Midbrain (tissue), 1 donor: ENCODE measurements at regions not wholly inside any gene's neighbourhood (a gene's known extent, or its start where the extent isn't known, plus 50 kb on each side); places are given as distances from the start of the nearest gene placed in this dataset.
"Not testable (repeated sequence)": the region's sequence is repeated elsewhere in the genome, so short reads cannot be mapped to it uniquely, and the experiment has no call there.

Experiments
- DNase-seq: peaks from one replicate; lab custom pipeline; 2025; lab: John Stamatoyannopoulos, UW

- no peak for DNase-seq
Observed at GRCh38 chr3:192039593-192039992, 578.6 kb downstream of the PYDC2 start.

DNA sequence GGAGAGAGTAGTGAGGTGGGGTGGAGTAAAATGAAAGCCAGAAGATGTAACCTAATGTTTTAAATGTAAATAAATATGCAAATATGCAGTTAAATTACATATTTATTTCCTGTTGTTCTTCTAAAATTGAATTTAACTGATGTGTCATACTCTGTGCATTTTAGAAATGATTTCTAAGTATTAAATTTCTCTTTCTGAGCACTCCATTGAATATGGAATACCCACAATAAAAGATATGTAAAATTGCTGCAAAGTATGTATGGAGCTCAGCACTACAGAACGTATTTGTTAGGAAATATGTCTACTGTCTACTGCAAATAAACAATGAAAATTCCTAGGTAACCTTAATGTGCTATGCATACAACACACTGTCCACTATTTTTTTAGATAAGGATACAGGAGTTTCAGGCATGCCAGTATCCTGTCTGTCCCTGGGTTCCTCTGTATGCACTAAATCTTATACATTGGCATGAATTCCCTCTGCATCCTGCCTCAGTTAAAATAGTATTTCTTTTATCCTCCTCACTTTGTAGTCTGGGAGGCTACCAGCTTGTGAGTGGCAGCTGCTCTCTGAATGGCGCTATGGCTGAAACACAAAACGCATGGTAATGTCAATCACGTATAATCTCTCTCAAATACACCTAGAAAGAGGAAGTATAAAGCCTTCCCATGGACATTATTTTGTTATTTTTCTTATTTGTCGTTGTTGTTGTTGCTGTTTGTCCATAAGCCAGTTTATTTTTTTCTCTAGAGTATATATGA is 579.5 kb downstream of the PYDC2 start:
- no peak for DNase-seq

DNA sequence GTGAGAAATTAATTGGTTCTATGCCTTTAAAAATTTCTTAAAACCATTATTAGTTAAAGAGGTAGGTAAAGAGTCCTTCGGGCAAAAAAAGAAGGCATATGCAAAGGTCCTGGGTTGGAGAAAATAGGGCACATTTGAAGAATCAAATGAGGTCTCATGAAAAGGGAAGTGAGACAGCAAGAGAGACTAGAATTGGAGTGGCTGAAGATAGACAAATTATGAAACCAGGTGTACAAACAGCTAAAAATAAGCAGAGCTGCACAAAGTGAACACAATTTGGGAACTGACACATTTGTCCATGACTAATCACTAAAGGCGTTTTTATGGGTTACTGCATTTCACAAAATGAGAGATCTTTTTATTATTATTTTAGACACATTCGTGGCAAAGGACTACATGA is 581.2 kb downstream of the PYDC2 start:
- DNase-seq: no peak

- DNase-seq: no peak
Observed at GRCh38 chr3:192054881-192055280, 593.9 kb downstream of the PYDC2 start.

DNA sequence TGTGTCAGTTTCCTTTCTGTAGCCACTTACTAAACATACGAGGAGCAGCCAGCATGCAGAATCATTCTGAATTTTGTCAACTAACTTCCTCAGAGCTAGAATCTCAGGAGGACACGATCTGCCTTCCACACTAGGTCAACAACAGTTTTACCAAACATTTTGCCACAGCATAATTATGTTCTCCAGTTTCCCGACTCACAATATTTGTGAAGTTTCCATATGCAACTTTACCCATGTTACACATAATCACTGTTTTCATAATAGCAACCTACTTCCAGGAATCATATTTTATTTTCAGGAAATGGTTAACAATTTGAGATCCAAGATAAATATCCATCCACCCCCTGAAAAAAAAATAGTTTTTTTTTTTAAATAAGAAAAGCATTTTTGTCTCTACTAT is 595.0 kb downstream of the PYDC2 start:
- DNase-seq: no peak

DNA sequence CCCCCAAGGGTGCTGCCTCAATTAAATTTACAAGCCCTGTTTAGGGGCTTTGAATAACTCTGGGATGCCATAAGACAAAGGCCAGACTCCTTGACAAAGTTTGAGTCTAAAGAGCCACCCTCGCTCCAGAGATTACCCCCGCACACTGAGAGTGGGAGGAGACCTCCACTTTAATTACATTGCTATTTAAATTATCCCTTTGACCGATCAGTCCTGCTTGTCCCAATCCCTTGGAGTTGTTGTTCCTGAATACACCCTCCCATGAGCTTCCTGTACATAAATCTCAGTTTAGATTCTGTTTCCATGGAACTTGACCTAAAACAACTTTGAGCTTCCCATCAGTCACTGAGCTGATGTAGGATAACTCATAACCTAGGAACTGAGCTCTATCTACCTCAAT is 596.3 kb downstream of the PYDC2 start:
- DNase-seq: no peak

- DNase-seq: no peak
Observed at GRCh38 chr3:192060160-192060781, 599.3 kb downstream of the PYDC2 start.

- DNase-seq: no peak
Observed at GRCh38 chr3:192061426-192061825, 600.5 kb downstream of the PYDC2 start.

DNA sequence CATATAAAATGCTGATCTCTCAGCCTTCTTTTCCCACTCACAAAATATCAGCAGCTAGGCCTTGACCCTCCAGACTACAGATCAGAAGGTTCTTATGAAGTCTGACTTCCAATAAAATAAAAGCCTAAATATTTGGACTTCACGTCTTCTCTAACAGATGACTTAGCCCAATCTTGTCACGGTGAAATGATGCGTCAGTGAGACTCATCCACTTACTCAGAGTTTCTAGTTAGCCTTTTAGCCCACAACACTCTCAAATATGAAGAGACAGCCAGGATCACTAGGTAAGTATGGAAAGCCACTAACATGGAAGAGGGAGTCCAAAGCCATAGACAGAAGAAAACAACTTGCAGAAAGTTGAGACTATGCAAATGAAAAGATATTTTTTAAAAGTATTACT is 601.2 kb downstream of the PYDC2 start:
- no peak for DNase-seq

- DNase-seq: no peak
Observed at GRCh38 chr3:192063570-192063969, 602.6 kb downstream of the PYDC2 start.

GRCh38 chr3:192064959-192065358 is 604.0 kb downstream of the PYDC2 start:
- no peak for DNase-seq

DNA sequence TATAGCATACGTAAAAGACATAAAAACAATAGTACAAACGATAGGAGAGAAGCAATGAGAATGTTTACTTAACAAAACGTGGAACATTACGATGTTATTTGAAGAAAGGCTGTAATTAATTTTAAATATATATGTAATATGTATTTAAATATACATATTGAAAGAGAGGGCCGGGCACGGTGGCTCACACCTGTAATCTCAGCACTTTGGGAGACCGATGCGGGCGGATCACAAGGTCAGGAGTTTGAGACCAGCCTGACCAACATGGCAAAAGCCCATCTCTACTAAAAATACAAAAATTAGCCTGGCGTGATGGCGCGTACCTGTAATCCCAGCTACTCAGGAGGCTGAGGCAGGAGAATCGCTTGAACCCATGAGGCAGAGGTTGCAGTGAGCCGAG is 605.3 kb downstream of the PYDC2 start:
- not testable (repeated sequence) for DNase-seq

DNA sequence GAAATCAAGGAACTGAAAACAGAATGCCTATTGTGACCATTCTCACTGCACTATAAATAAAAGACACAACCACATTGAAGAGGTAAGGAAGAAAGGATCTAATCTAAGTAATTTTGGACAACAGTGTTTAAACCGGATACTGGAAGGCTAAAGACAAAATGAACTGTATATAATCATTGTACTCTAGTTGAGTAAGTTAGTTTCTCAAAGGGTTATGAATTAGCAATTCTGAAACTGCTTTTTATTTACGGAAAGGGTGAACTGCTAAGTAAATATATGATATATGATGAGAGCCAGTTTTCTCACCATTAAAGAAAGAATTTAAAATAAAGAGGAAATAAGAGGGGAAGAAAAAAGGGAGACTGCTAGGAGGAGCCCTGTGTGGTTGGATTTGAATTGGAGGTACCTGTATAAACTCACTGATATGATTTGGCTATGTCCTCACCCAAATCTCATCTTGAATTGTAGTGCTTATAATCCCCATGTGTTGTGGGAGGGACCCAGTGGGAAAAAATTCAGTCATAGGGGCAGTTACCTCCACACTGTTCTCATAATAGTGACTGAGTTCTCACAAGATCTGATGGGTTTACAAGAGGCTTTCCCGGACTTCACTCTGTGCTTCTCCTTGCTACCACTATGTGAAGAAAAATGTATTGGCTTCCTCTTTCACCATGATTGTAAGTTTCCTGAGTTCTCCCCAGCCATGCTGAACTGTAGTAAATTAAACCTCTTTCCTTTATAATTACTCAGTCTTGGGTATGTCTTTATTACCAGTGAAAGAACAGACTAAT is 607.7 kb downstream of the PYDC2 start:
- DNase-seq: no peak

DNA sequence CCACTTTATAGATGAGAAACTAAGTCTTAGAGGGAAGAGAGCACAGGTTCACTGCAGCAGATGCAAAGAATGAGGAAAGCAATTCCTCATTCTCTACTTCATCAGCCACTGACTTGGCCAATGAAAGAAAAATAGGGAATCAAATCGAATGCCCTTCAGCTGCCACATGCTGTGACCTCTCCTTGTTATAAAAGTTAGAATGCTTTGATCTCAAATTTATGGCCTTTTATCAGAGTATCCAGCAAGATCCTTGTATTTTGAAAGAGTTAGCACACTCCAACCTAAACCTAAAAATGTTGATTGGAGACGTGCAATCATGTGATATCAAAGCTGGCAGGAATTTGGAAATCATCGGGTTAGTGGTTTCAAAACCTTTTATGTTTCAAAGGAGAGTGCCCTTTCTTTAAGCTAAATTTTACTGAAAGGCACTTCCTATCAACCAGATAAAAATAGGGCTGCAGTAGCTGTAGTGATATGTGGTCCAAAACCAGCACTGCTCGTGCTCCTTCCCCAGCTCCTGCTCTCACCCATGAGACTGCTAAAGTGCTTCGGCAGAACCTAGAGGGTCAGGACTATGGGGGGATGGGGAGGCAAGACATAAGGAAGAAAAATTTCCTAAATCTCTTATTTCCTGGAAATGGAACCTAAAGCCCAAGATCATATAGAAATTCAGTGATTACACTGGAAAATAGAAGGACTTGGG is 617.0 kb downstream of the PYDC2 start:
- DNase-seq: no peak

- no peak for DNase-seq
Observed at GRCh38 chr3:192079098-192079497, 618.1 kb downstream of the PYDC2 start.

DNA sequence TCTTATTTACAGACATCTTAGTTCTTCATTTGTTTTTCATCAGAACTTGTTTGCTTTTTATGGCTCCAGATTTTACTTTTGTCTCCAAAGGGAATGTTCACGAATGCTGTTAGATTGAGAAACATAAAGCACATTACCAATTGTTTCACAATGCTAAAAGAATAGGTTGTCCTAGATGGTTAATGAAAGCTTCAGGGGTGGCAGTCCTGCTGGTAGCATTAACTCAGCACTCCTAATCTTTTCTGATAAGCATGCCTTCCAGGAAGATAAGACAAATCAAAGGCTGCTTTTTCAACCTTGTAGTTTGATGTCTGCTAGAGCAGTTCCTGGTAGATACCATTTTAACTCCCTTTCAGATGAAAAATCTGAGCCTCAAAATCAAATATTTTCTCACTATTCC is 619.4 kb downstream of the PYDC2 start:
- no peak for DNase-seq

- no peak for DNase-seq
Observed at GRCh38 chr3:192082730-192083660, 622.0 kb downstream of the PYDC2 start.
